ENCODE measurements at regions not wholly inside any gene's neighbourhood (a gene's known extent, or its start where the extent isn't known, plus 50 kb on each side); places are given as distances from the start of the nearest gene placed in this dataset.

DNA sequence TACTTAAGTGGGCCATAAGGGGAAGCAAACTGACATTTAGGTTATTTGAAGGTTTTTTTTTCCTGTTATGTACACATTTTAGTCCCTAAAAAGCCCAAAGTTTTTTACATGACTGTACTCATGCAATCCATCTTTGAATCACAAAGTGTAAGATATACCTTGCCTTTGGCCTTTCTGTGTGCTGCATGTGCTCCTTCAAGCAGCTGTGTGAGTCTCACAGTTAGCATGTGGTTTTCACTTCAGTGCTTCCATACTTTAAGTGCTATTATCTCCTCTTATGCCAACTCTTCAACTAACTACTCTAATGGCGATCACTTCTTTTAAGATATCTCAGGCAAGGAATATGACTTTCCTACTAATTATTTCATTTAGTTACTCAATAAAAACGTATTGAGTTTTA lies 597.1 kb upstream of the ACVR2A start:
- no peak for DNase-seq

DNA sequence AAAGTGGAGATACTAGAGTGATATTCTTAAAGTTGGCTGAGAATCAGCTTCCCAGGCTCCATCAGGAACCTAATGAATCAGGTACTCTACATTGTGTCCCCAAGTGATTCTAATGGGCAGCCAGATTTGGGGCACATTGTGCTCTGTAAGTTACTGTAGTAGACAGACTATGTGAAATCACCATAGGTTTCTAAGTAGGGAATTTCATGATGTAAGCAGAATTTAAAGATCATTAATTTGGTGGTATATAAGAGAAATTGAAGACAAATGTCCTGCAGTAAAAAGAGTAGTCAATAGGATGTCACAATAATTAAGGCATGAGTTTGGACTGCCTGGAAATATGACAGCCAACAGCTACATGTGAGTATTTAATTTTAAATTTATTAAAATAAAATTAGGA lies 602.4 kb upstream of the ACVR2A start:
- DNase-seq = no peak

DNA sequence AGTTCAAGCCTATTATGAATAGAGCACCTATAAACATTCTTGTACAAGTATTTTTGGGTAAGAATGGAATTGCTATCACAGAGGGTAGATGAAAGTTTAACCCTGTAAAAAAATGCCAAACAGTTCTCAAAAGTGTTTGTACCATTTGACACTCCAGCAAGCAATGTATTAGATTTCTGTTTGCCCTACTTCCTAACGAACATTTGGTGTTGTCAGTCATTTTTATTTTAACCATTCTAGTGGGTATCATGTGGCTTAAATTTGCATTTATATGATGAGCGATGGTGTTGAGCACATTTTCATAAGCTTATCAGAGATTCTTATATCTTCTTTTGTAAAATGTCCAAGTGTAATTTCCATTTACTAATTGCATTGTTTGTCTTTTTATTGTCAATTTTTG lies 608.2 kb upstream of the ACVR2A start:
- DNase-seq = no peak

DNA sequence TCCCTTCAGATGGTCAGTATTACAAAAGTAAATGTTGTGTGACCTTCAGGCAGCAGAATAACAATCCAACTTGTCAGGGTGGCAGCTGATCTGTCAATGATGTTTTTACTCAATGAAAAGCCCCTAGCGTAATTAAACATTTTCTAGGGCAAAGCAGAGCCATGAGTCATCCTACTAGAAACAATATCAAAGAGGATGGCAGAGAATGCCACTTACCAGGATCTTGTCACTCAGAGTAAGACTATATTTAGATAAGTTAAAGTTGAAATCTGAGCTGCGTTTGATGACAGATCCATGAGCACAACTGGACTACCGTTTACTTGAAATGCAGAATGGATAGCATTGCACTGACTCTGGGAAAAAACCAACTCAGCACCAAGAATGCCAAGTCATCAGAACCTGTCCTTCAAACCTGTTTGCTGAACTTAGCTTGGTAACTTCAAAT lies 612.6 kb upstream of the ACVR2A start:
- DNase-seq = no peak

DNA sequence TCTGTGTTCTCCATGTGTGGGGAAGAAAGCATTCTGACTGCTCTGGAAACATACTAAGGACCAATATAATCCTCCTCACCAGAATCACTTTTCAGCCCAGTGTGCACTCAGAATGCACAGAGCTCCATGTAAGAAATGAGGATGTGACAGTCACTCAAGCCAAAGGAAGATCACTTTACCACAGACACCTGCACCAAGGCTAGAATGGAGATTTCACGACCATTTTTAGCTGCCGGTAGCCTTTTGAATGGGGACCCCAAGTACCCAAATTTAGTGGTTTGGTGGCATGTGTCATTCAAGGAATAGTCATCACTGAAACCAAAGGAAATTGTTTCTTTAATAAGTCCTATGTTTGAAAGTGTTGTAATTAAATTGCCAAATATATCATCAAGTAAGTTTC lies 613.2 kb upstream of the ACVR2A start:
- DNase-seq = no peak

DNA sequence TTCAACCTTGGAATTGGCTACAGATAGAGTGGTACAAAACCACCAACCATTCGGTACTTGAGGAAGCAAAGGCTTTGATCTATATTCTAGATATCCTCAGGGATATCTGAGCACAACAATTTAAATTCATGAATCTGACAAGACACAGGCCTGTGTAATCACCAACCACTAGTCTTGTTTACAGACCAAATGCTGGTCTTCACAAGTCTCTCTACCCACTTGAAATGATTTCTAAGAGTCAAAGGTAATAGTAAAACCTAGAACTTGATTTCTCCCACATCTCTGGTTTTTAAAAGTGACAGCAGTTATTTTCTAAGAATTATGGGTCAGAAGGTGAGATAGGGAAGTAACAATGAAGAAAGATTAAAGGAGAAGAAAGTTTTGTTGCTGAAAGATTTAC lies 613.7 kb upstream of the ACVR2A start:
- no peak for DNase-seq

DNA sequence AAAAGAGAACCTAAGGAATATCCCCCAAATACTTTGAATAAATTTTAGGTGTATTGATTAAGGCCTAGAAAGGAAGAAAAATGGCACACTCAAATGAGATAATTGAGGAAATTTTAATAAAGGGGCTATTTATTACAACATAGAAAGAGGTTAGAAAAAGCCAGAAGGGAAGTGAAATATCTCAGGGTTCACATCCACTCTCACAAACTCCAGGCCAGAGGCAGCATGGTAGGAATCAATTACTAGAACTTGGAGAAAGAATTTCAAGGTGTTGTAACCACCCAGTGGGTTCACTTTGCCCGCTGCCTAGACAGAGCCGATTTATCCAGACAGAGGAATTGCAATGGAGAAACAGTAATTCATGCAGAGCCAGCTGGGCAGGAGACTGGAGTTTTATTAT lies 617.5 kb upstream of the ACVR2A start:
- DNase-seq = no peak

DNA sequence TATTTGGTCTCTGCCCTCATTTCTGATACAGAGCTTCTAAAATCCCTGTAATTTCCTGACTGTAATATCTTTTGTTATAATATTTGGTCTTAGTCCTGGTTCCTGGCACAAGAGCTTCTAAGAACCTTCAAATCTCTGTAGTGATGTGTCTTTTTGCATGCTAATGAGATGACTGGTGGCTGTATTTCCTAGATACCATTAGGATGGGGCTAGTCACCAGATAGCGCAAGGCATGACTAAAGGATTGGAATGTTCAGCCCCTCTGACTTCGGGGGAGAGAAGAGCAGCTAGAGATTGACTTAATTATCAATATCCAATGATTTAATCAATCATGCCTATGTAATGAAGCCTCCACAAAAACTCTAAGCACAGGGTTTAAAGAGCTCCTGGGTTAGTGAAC lies 620.8 kb upstream of the ACVR2A start:
- no peak for DNase-seq

DNA sequence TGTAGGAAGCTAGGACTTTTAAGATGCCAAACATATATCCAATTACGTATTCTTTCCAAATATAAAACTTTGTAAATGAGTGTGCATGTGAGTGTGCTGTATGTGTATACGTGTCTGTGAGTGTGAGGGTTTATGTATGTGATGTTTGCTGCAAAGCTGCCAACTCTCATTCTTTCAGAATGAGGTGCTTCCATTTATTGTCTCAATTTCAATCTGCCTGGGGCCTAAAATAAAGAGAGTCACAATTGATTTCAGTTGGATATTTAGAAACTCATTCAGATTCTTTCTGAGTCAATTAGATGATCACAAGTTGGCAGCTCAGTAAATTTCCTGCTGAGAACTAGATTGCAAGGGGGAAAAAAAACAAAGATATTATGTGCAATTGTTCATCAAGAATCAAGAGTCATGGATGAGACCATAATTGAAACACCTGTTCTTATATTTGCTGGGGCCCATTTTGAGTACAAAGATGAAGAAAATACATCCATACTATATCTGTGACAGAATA lies 621.2 kb upstream of the ACVR2A start:
- DNase-seq = no peak

DNA sequence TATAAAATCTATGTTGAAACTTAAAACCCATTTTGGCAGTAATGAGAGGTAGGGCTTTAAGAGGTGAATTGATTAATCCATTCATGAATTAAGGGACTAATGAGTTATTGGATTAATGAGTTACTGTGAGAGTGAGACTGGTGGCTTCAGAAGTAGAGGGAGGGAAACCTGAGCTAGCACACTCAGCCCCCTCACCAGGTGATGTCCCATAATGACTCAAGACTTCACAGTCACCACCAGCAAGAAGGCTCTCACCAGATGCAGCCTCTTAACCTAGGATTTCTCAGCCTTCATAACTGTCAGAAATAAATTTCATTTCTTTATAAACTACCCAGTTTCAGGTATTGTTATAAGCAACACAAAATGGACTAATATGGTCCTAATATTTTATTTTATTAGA lies 621.7 kb upstream of the ACVR2A start:
- DNase-seq = no peak

DNA sequence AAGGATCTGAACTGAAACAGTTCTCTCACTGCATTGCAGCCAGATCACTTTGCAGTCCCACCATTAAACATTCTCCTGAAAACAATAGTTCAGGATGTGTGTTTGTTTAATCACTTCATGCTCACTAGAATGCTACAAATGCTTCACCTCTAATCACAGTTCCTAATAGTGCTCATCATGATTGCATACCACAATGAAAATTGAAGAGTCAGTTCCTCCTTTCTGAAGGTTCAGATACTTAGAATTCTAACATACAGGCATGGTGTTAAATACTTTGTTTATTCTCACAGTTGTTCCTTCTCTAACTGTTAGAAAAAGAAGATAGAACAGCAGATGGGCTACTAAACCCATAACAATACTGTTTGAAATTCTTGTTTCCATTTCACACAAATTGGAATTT lies 622.3 kb upstream of the ACVR2A start:
- no peak for DNase-seq

DNA sequence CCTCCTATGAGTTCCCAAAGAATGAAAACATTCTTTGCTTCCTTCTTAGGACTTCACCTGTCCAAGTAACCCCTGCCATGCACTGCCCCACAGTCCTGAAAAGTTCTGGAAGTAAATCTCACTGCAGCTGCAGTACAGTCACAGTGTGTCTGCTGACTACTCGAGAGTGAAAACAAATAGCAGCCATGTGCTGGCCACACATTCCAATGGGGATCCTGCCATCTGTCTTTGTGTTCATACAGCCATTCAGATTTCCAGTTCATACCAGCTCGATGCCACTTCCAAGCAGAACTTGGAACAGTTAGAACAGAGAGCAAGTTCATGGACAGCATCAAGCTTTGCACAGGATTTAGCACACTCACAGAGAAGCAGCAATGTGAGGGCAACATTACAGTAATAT lies 629.9 kb upstream of the ACVR2A start:
- peak; percentile 46 for DNase-seq

DNA sequence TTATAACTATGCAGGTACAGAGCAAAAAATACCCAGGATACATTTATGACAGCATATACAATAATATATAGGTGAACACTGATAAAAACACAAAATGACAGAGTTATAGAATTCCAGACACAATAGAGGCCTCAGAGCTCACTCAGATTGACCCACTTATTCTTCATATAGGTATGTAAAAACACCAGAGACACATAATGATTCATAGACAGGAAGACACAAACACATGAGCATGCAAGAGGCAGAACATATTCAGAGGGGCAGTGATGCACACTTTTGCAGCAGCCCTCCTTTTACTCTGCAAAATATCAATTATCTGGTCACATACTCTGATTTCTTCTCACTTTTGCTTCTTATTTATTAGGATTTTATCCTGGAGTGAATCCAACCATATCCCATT lies 633.3 kb upstream of the ACVR2A start:
- no peak for DNase-seq

DNA sequence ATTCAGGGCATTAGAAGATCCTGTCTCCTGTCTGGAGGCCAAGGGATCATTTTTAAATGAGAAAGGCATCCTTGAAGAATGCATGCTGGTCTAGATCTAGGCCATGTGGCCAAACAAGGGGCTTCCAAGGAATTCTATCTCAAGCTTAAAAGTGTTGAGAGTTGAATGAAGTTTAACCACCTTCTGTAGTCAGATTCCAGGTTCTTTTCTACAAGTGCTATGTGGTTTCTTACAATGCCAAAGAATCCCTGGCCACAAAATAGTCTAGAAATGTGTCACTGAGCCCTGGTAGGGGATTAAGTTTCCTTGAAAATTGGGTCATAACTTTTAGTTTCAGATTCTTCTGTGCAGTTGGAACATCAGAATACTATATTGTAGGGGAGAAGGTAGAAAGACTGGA lies 640.7 kb upstream of the ACVR2A start:
- no peak for DNase-seq

DNA sequence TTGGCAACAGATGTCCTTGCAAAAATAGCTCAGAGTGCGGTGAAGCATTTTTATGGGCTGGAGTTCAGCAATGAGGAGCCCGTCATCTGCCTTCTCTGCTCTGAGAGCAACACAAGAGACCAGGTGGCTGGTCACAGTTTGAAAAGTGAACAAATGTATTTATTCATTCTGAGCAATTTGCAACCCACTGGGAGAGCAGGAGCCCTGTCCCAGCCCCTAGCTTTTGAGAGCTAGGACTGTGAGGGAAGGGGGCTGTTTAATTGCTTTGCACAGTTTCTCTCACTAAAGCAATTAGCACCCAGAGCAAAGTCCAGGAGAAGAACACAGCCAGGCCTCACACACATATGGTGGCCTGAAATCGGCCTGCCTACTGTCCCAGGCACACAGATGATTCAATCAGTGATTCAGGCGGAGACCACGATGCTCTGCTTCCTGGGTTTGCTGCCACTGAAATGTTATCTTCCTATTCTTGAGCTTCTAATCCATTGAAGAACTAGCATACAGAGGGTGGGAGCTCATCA lies 646.1 kb upstream of the ACVR2A start:
- DNase-seq = peak; percentile 62

DNA sequence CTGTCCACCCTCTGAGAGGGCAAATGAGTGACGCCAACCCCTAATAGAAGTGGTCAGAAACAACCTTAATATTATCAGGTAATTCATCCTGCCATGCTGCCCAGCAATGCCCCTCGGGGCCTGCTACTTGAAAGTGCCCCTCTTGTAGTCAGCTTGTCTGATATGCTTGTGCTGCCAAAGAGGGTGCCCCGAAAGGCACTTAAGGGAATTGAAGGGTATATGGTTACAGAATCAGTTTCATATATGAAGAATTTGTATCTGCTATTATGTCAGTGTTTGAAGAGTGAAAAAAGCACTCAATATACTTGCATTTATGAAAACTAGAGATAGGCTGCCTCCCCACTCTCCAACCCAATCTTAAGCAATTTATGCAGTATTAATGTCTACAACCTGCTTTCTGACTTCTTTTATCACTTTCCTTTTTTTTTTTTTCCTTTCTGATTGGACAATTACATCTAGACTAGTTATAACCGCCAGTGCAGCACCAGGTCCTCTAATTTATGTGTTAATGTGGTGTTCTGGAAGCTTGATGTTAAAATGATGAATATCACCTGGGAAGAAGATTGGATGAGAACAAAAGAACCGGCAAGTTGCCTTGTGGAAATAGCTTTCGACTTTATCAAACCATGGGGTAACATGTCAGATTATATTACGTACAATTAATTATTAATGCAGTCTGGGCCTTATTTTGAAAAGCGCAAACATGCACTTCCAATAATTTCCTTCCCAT lies 646.9 kb upstream of the ACVR2A start:
- DNase-seq = peak; percentile 43

DNA sequence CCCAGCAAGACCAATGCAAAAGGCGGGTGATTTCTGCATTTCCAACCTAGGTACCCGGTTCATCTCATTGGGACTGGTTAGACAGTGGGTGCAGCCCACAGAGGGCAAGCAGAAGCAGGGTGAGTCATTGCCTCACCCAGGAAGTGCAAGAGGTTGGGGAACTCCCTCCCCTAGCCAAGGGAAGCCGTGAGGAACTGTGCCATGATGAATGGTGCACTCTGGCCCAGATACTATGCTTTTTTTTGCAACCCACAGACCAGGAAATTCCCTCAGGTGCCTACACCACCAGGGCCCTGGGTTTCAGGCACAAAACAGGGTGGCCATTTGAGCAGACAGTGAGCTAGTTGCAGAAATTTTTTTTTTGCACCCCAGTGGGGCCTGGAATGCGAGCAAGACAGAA lies 662.6 kb upstream of the ACVR2A start:
- no peak for DNase-seq

DNA sequence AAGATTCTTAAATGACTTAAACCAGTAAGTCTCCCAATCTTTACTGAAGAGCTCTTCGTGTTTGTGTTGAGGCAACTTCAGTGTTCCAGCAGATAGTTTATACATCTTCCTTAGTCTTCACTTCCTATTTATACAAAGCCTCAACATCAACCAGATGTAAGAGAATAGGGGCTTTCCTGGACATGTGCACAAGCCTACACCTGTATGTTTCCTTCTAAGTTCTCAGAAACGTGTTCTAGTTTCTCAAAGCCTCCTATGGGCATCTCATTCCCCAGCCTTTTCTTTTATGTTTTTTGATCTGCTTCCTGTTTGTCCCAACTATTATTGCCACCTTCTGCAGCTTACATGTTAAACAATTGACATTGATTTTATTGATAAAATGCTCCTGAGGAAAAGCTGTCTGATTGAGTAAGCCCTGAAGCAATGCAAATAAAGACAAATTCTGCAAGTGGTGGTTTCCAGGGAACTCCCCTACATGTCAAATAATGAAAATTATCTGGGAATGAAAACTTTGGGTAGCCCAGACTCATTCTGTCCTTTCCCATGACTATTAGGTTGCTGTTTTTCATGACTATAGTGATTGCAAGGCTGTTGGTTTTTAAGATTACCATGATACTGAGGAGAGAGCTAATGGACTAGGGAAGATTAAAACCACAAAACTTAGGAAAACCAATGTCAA lies 663.3 kb upstream of the ACVR2A start:
- no peak for DNase-seq

DNA sequence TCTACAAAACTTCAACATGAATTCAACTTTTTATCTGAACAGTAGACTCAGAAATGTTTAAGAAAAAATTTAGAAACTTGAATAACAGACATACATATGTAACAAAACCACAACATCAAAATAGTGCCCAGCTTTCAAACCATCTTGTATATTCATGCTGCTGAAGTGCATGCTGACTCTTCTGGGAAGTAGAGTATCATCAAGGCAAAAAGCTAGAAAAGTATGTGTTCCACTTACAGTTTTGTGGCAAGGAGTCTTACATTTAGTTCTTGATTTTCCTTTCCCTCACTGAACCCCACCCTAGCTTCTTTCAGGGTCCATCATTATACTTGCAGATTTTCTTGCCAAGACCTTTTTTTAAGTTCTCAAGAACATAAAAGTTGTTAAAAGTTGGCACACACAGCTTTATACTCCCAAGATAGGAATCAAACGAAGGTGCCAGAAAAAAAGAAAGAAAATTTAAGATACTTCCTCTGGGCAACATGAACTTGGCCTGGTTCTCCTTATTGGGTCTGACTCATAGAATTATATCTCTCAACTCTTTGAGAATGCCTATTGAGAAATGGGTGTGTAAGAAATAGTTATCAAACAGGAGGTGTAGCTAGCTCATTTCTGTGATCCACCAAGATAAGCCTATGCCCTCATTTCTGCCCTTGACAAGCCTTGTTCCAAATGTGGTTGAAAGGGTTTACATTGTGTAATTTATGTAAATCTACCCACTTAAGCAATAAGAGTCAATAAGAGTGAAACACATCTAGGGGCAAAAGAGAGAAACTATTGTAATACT lies 667.6 kb upstream of the ACVR2A start:
- no peak for DNase-seq

DNA sequence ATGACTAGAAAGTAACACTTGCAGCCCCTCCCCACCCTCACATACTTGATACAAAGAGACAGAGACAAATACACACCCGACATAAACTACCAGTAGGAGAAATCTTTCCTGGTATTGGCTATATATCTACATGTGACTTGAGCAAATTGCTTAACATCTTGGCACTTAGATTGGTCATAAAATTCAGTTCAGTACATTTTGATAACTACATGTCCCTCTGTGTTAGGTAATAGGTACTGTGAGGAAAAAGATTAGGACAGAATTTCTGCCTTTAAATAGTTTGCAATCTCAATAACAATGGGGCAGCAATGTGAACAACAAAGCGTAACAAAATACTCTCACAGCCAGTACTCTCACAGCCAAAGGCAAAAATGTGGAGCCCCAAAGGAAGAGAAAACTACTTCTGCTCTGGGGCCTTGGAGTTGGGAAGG lies 670.0 kb upstream of the ACVR2A start:
- DNase-seq = no peak

DNA sequence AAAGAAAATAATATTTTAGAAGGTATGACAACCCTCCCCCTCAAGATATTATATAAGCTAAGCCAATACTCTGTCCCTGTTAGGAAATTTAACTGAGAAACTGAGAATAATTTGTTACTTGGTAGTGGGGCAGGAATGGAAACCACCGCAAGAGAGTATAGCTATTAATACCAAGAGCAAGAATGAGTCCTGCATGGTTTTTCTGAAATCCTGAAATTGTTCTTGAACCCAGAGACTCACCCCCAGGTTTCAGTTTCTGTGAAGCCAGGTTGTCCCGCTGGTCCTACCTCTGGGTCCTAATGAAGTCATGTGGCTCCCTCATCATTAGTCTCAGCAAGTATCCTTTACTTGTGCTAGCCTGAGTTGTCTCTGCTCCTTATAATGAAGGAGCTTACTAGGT lies 671.0 kb upstream of the ACVR2A start:
- DNase-seq = no peak

DNA sequence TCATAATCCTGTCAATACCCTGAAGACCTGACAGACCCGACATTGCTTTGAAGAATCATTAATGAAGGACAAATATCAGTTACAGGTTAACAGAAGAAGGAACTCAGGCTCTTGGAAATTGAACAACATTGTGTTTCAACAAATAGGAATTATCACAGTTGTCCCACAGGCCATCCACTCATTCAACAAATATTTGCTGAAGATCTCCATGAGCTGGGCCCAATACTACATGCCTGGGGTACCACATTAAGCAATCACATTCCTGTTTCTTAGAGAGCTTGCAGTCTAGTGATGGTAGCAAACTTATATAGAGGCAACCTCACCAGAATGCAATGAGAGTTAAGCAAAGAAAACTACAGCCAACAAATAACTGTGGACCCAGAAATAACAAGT lies 671.6 kb upstream of the ACVR2A start:
- DNase-seq = no peak

DNA sequence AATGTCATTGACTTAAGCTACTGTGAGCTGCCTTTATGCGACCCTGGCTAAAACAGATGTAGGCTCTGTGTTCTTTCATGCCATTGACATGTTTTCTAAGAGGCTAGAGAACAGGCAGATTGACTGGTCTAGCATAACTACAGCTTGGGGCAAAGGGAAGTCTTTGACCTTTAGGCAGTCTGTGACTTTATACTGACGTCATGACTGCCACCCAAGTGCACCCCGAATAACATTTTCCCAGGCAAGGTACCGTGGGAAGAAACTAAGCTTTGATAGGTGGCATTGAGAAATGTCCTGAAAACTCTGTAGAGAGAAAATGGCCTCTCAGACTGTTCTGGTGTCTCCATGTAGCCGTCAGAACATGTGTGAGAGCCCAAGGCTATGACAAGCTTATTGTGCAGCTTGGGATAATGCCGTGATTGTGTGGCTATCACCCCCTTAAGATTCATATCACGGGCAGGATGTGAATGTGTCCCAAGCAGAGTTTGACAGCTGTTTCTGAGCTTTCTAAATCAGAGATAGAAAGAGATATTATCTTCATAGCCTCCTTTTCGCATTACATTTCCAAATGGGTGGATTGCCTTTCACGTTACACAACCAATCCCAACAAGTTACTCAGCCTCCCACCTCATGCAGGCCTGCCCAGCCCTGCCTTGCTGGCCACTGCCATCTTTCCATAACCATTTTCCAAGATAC lies 672.2 kb upstream of the ACVR2A start:
- DNase-seq = no peak
